Transverse colon (tissue), 4 donors: ENCODE measurements at regions not wholly inside any gene's neighbourhood (a gene's known extent, or its start where the extent isn't known, plus 50 kb on each side); places are given as distances from the start of the nearest gene placed in this dataset.

Source experiments
- CTCF ChIP-seq, 5 experiments: fragments of 200-600 bp in 3 of 5; fragments of 450-650 bp in 2 of 5; sonication (generic) in 3 of 5; IDR thresholded peaks; 1 replicate in 2 of 5; 2 replicates in 3 of 5; pipeline ENCODE4 v1.5.1; 2016 to 2017; ENCODE audit warnings: antibody characterized with exemption in 5 of 5, inconsistent platforms in 3 of 5, mild to moderate bottlenecking in 2 of 5, moderate library complexity in 1 of 5
- EP300 ChIP-seq: sonication (generic); formaldehyde crosslinking; IDR thresholded peaks from one replicate; pipeline ENCODE4 v1.6.1; 2017; ENCODE audit warnings: antibody characterized with exemption, low read depth
- POLR2AphosphoS5 ChIP-seq, 3 donors: sonication (generic); formaldehyde crosslinking; IDR thresholded peaks; one replicate each; pipeline ENCODE4 v1.6.1; 2016; ENCODE audit warnings: antibody characterized with exemption in 3 of 3

GRCh38 chr11:23869671-23870070 is 627.2 kb upstream of the LUZP2 start:
- no peak for TF ChIP-seq CTCF (IDR thresholded peaks at IDR 0.05)
- no peak for TF ChIP-seq POLR2AphosphoS5 (IDR thresholded peaks at IDR 0.05)
- no peak for TF ChIP-seq EP300
